GM12878 (cell line): ENCODE measurements at regions not wholly inside any gene's neighbourhood (a gene's known extent, or its start where the extent isn't known, plus 50 kb on each side); places are given as distances from the start of the nearest gene placed in this dataset.

ENCODE experiments used
- ATAC-seq: fragments of 200-7000 bp; cut with Tn5 transposase; 3 replicates; pipeline ENCODE4 v1.9.1; 2020; ENCODE audit warnings: mild to moderate bottlenecking, moderate library complexity
- BruUV-seq: library from RNA; stranded (reverse); fragments of 400-500 nt; replicated peaks from 2 replicates; lab custom pipeline; 2021; lab: Mats Ljungman, UMichigan
- CTCF ChIA-PET: fragments of 300-600 bp; sonication (Branson Sonifier 250); formaldehyde crosslinking; extraction: SDS; loops from one replicate; lab custom pipeline; 2021; ENCODE audit warnings: inconsistent platforms; lab: Yijun Ruan, JAX
- POLR2A ChIA-PET: fragments of 350-600 bp; formaldehyde crosslinking; extraction: SDS; loops from one replicate; lab custom pipeline; 2021; ENCODE audit warnings: inconsistent platforms; lab: Charles Lee
- RAD21 ChIA-PET: fragments of 300-600 bp; sonication (Branson Sonifier 250); formaldehyde crosslinking; loops from one replicate; lab custom pipeline; 2023; ENCODE audit warnings: antibody characterized with exemption; ENCODE audit not compliant: unreplicated experiment; lab: Charles Lee
- SMC1A ChIA-PET: fragments of 300-600 bp; sonication (Branson Sonifier 250); formaldehyde crosslinking; loops from one replicate; lab custom pipeline; 2023; ENCODE audit not compliant: unreplicated experiment, uncharacterized antibody; lab: Charles Lee
- DNase-seq: peaks from one replicate; pipeline ENCODE4 v3.0.0-alpha.2; 2011; ENCODE audit warnings: low read depth, low spot score
- FAIRE-seq: peaks from 3 replicates; lab custom pipeline; 2011; peaks lifted over from hg19 to GRCh38; lab: Jason Lieb, UNC
- H2AFZ ChIP-seq: 2 replicates; pipeline ENCODE4 v1.6.0; 2011; ENCODE audit warnings: low read depth, low read length, control low read depth; ENCODE audit not compliant: control insufficient read depth
- H3K27ac ChIP-seq: 2 replicates; pipeline ENCODE4 v1.5.1; 2011; ENCODE audit warnings: control low read depth; ENCODE audit not compliant: control insufficient read depth, insufficient read depth
- H3K27me3 ChIP-seq, 2 experiments: replicated peaks in 1 of 2; 2 replicates each; pipeline versions ENCODE4 v1.6.0 to v1.6.1; 2011; ENCODE audit warnings: low read length in 1 of 2; ENCODE audit not compliant: control insufficient read depth in 2 of 2, insufficient read depth in 2 of 2
- H3K36me3 ChIP-seq, 2 experiments: 2 replicates each; pipeline ENCODE4 v1.5.1; 2011; ENCODE audit warnings: low read length in 1 of 2; ENCODE audit not compliant: control insufficient read depth in 2 of 2, insufficient read depth in 2 of 2
- H3K4me1 ChIP-seq: 2 replicates; pipeline ENCODE4 v1.6.1; 2011; ENCODE audit warnings: mild to moderate bottlenecking, low read length, moderate library complexity, mixed read lengths; ENCODE audit not compliant: control insufficient read depth, insufficient read depth
- H3K4me2 ChIP-seq: 2 replicates; pipeline ENCODE4 v1.6.0; 2011; ENCODE audit warnings: control low read depth; ENCODE audit not compliant: control insufficient read depth, insufficient read depth
- H3K4me3 ChIP-seq: fragments of 200-600 bp; sonication (generic); 2 replicates; pipeline ENCODE4 v1.5.1; 2016
- H3K79me2 ChIP-seq: 2 replicates; pipeline ENCODE4 v1.6.0; 2011; ENCODE audit warnings: low read length; ENCODE audit not compliant: control insufficient read depth, insufficient read depth
- H3K9ac ChIP-seq: 2 replicates; pipeline ENCODE4 v1.8.0; 2011; ENCODE audit warnings: low read length, control low read depth, mixed read lengths; ENCODE audit not compliant: control insufficient read depth, insufficient read depth
- H3K9me3 ChIP-seq: replicated peaks from 3 replicates; pipeline ENCODE4 v1.5.1; 2011; ENCODE audit warnings: mild to moderate bottlenecking, low read length; ENCODE audit not compliant: control insufficient read depth, insufficient read depth
- H4K20me1 ChIP-seq: 2 replicates; pipeline ENCODE4 v1.6.0; 2011; ENCODE audit not compliant: control insufficient read depth, insufficient read depth
- FOS ChIP-seq: IDR thresholded peaks from 3 replicates; pipeline ENCODE4 v1.6.1; 2011; ENCODE audit warnings: borderline replicate concordance; ENCODE audit not compliant: insufficient read length; ENCODE audit errors: extremely low read depth
- MYB ChIP-seq: fragments of 150-350 bp; IDR thresholded peaks from 2 replicates; pipeline ENCODE4 v1.6.1; 2014; ENCODE audit warnings: mild to moderate bottlenecking, low read depth, low read length, borderline replicate concordance
- SKIL ChIP-seq: fragments of 450-650 bp; IDR thresholded peaks from 2 replicates; pipeline ENCODE4 v1.6.1; 2017; ENCODE audit warnings: mild to moderate bottlenecking, low read depth, inconsistent platforms; ENCODE audit not compliant: poor library complexity, severe bottlenecking
- ZBTB4 ChIP-seq: fragments of 450-650 bp; formaldehyde crosslinking; IDR thresholded peaks from 2 replicates; pipeline ENCODE4 v1.4.0; 2022; ENCODE audit warnings: mild to moderate bottlenecking, moderate library complexity
- whole genome bisulfite sequencing: methylation state at CpG from one replicate; pipeline ENCODE4 v1.1.6; 2016; ENCODE audit warnings: low lambda C conversion rate; ENCODE audit not compliant: insufficient replicate concordance, insufficient coverage; ENCODE audit errors: missing lambda C conversion rate; 5-methylcytosine and 5-hydroxymethylcytosine counted together
- in situ Hi-C: fragments of 300-500 bp; cut with MboI; formaldehyde crosslinking; loops from 9 replicates; pipeline ENCODE4 v1.14.3; 2018; ENCODE audit warnings: mixed read lengths
- intact Hi-C: fragments of 100-400 bp; cut with micrococcal nuclease; formaldehyde crosslinking; loops from one replicate; pipeline ENCODE4 v1.14.2; 2022; ENCODE audit not compliant: unreplicated experiment

GRCh38 chr9:88037285-88037845, 63.0 kb upstream of the CDK20 start:
- H3K4me3 ChIP-seq: no peak overlapping the region
- no peaks in the 10 kb centered on the region for H3K27me3 ChIP-seq
- H3K79me2 ChIP-seq: no peaks in the 10 kb centered on the region
- ChIA-PET SMC1A (no interaction called here), CTCF (no interaction called here), RAD21 (no interaction called here), POLR2A (no interaction called here)
- H3K4me2 ChIP-seq: no peak overlapping the region
- no peaks in the 10 kb centered on the region for H3K36me3 ChIP-seq
- H3K9me3 ChIP-seq: no peaks in the 10 kb centered on the region; the same call in 2 of the 3 replicates
- no peak overlapping the region for H3K9ac ChIP-seq
- H3K4me1 ChIP-seq: no peaks in the 10 kb centered on the region
- in situ Hi-C loops (no loop called here), intact Hi-C loops (no loop called here)
- H4K20me1 ChIP-seq: no peaks in the 10 kb centered on the region
- DNase-seq (no peak), FAIRE-seq (no peak), ATAC-seq (no peak)
- no TSS peak for BruUV-seq
- 41% methylated on average over 3 of the region's 3 CpGs for WGBS
- no peak overlapping the region for H3K27ac ChIP-seq
- TF ChIP-seq ZBTB4 (CRISPR knock-in tag): no peak
- no peak for TF ChIP-seq FOS
- no peak for TF ChIP-seq MYB
- TF ChIP-seq SKIL: no peak
- no peak overlapping the region for H2AFZ ChIP-seq
